ENCODE measurements at regions not wholly inside any gene's neighbourhood (a gene's known extent, or its start where the extent isn't known, plus 50 kb on each side); places are given as distances from the start of the nearest gene placed in this dataset.

DNA sequence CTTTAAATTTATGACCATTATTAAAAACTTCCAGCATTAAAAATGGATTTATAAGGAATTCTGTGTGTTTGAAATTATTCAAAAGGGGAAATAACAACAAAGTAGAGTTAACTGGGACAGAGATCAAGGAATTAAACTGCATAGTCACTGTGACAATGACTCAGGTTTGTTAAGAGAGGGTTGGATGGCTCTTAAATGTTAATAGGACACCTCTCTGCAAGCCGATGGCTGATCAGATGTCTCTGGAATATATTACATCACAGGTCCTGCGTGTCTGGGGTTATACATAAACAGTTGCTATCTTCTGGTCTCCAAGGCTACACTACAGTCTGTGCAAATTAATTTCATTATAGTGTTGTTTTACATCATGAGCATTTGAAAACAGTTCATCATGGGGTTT lies 574.3 kb downstream of the COL12A1 start:
- no peak for TF ChIP-seq YY1 (IDR thresholded peaks at IDR 0.05; ENCODE audit: low read depth)
- TF ChIP-seq, protein P1, sequence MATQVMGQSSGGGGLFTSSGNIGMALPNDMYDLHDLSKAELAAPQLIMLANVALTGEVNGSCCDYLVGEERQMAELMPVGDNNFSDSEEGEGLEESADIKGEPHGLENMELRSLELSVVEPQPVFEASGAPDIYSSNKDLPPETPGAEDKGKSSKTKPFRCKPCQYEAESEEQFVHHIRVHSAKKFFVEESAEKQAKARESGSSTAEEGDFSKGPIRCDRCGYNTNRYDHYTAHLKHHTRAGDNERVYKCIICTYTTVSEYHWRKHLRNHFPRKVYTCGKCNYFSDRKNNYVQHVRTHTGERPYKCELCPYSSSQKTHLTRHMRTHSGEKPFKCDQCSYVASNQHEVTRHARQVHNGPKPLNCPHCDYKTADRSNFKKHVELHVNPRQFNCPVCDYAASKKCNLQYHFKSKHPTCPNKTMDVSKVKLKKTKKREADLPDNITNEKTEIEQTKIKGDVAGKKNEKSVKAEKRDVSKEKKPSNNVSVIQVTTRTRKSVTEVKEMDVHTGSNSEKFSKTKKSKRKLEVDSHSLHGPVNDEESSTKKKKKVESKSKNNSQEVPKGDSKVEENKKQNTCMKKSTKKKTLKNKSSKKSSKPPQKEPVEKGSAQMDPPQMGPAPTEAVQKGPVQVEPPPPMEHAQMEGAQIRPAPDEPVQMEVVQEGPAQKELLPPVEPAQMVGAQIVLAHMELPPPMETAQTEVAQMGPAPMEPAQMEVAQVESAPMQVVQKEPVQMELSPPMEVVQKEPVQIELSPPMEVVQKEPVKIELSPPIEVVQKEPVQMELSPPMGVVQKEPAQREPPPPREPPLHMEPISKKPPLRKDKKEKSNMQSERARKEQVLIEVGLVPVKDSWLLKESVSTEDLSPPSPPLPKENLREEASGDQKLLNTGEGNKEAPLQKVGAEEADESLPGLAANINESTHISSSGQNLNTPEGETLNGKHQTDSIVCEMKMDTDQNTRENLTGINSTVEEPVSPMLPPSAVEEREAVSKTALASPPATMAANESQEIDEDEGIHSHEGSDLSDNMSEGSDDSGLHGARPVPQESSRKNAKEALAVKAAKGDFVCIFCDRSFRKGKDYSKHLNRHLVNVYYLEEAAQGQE (IDR thresholded peaks at IDR 0.05; ENCODE audit: low read depth) = no peak
- TF ChIP-seq EP300 (IDR thresholded peaks at IDR 0.05; ENCODE audit: borderline replicate concordance) = no peak
- no peak for TF ChIP-seq CEBPB (IDR thresholded peaks at IDR 0.05)
- no peak for TF ChIP-seq CREB1 (IDR thresholded peaks at IDR 0.05; ENCODE audit: low read depth)
- TF ChIP-seq ZBTB7A (IDR thresholded peaks at IDR 0.05; ENCODE audit: low read depth) = no peak
- TF ChIP-seq EGR1 (IDR thresholded peaks at IDR 0.05) = no peak
- no peak for TF ChIP-seq TCF12 (IDR thresholded peaks at IDR 0.05; ENCODE audit: low read depth)
- no peak for TF ChIP-seq TEAD4 (IDR thresholded peaks at IDR 0.05)
- TF ChIP-seq, protein P2, sequence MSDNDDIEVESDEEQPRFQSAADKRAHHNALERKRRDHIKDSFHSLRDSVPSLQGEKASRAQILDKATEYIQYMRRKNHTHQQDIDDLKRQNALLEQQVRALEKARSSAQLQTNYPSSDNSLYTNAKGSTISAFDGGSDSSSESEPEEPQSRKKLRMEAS (IDR thresholded peaks at IDR 0.05) = no peak
- TF ChIP-seq NFIC (IDR thresholded peaks at IDR 0.05) = no peak
- TF ChIP-seq, protein P3, sequence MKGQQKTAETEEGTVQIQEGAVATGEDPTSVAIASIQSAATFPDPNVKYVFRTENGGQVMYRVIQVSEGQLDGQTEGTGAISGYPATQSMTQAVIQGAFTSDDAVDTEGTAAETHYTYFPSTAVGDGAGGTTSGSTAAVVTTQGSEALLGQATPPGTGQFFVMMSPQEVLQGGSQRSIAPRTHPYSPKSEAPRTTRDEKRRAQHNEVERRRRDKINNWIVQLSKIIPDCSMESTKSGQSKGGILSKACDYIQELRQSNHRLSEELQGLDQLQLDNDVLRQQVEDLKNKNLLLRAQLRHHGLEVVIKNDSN (IDR thresholded peaks at IDR 0.05) = no peak
- TF ChIP-seq RAD21 (IDR thresholded peaks at IDR 0.05; ENCODE audit: low read depth) = no peak

DNA sequence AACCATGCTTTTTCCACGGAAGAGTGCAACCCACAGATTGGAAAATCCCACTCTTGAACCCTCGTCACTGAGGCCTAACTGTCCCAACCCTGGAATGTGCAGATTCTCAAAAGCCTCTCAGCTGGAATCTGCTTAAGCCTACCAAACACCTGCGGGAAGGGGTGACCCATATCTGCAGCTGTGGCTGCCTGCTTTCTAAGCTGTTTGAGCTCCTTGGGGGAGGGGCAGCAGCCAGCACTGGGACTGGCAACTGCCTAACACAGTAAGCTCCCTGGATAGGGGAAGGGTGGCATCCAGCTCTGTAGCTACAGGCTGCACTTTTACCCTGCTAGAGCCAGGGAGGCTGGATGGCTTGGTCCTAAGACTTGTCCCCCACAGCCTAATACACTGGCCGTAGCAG lies 579.6 kb downstream of the COL12A1 start:
- no peak for TF ChIP-seq FOXM1 (IDR thresholded peaks at IDR 0.05; ENCODE audit: borderline replicate concordance, low read depth)
- TF ChIP-seq, protein P1 (IDR thresholded peaks at IDR 0.05; ENCODE audit: low read depth) = no peak
- no peak for TF ChIP-seq TAF1 (IDR thresholded peaks at IDR 0.05; ENCODE audit: low read depth)
- no peak for TF ChIP-seq TEAD4 (IDR thresholded peaks at IDR 0.05)
- TF ChIP-seq CREB1 (IDR thresholded peaks at IDR 0.05; ENCODE audit: low read depth) = no peak
- TF ChIP-seq EP300 (IDR thresholded peaks at IDR 0.05; ENCODE audit: borderline replicate concordance) = no peak
- TF ChIP-seq NFIC (IDR thresholded peaks at IDR 0.05) = no peak
- no peak for TF ChIP-seq TCF12 (IDR thresholded peaks at IDR 0.05; ENCODE audit: low read depth)
- TF ChIP-seq YY1 (IDR thresholded peaks at IDR 0.05; ENCODE audit: low read depth) = no peak

DNA sequence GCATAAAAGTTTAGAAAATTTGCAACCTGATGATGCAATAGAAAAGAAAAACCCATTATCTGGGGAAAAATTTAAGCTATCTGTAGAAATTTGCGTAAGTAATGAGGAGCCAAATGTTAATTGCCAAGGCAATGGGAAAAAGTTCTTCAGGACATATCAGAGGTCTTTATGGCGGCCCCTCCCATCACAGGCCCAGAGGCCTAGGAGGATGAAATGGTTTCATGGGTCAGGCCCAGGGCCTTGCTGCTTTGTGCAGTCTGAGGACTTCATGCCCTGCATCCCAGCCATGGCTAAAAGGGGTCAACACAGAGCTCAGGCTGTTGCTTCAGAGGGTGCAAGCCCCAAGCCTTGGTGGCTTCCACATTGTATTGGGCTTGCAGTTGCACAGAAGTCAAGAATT lies 582.8 kb downstream of the COL12A1 start:
- TF ChIP-seq, protein P3 (IDR thresholded peaks at IDR 0.05) = no peak
- TF ChIP-seq FOXM1 (IDR thresholded peaks at IDR 0.05; ENCODE audit: borderline replicate concordance, low read depth) (no peak), CEBPB (IDR thresholded peaks at IDR 0.05) (no peak), TAF1 (IDR thresholded peaks at IDR 0.05; ENCODE audit: low read depth) (no peak), RAD21 (IDR thresholded peaks at IDR 0.05; ENCODE audit: low read depth) (no peak), CREB1 (IDR thresholded peaks at IDR 0.05; ENCODE audit: low read depth) (no peak), EGR1 (IDR thresholded peaks at IDR 0.05) (no peak), YY1 (IDR thresholded peaks at IDR 0.05; ENCODE audit: low read depth) (no peak), ZBTB7A (IDR thresholded peaks at IDR 0.05; ENCODE audit: low read depth) (no peak), TEAD4 (IDR thresholded peaks at IDR 0.05) (no peak), EP300 (IDR thresholded peaks at IDR 0.05; ENCODE audit: borderline replicate concordance) (no peak), NFIC (IDR thresholded peaks at IDR 0.05) (no peak), TCF12 (IDR thresholded peaks at IDR 0.05; ENCODE audit: low read depth) (no peak)
- TF ChIP-seq, protein P2 (IDR thresholded peaks at IDR 0.05) = no peak
- TF ChIP-seq, protein P1 (IDR thresholded peaks at IDR 0.05; ENCODE audit: low read depth) = no peak

DNA sequence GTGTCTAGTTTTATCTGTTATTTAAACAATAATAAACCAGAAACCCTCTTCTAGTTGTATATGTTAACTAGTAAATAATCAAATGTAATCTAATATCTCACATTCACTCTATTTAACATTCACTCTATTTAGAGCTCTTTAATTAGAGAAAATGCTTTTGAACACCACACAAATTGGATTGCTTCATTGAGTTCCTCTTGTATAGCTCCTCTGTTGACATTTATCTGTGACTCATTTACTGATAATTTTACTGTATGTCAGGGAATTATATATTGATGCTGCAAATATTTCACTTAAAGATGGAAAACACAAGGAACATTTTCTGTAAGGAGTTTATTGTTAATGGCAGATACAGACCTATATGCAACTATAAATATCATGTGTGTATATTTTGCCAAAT lies 594.6 kb downstream of the COL12A1 start:
- TF ChIP-seq EP300 (IDR thresholded peaks at IDR 0.05; ENCODE audit: borderline replicate concordance) (no peak), CREB1 (IDR thresholded peaks at IDR 0.05; ENCODE audit: low read depth) (no peak), TAF1 (IDR thresholded peaks at IDR 0.05; ENCODE audit: low read depth) (no peak), ZBTB7A (IDR thresholded peaks at IDR 0.05; ENCODE audit: low read depth) (no peak)
- TF ChIP-seq, protein P1 (IDR thresholded peaks at IDR 0.05; ENCODE audit: low read depth) = no peak
- TF ChIP-seq, protein P3 (IDR thresholded peaks at IDR 0.05) = no peak

Data from Ishikawa (cell line).